DOHH2 (cell line): ENCODE measurements at regions not wholly inside any gene's neighbourhood (a gene's known extent, or its start where the extent isn't known, plus 50 kb on each side); places are given as distances from the start of the nearest gene placed in this dataset.

Experiments
- EZH2phosphoT487 ChIP-seq: fragments of 200-600 bp; sonication (generic); IDR thresholded peaks from 2 replicates; pipeline ENCODE4 v1.6.1; 2017; ENCODE audit warnings: borderline replicate concordance, mild to moderate bottlenecking, antibody characterized with exemption, low read length, moderate library complexity, mixed read lengths
- TF ChIP-seq, protein P1 (sequence below): fragments of 200-600 bp; sonication (generic); IDR thresholded peaks from one replicate; pipeline ENCODE4 v1.5.1; 2014; ENCODE audit warnings: antibody characterized with exemption, mild to moderate bottlenecking, low read depth, low read length; ENCODE audit not compliant: poor library complexity, severe bottlenecking

DNA sequence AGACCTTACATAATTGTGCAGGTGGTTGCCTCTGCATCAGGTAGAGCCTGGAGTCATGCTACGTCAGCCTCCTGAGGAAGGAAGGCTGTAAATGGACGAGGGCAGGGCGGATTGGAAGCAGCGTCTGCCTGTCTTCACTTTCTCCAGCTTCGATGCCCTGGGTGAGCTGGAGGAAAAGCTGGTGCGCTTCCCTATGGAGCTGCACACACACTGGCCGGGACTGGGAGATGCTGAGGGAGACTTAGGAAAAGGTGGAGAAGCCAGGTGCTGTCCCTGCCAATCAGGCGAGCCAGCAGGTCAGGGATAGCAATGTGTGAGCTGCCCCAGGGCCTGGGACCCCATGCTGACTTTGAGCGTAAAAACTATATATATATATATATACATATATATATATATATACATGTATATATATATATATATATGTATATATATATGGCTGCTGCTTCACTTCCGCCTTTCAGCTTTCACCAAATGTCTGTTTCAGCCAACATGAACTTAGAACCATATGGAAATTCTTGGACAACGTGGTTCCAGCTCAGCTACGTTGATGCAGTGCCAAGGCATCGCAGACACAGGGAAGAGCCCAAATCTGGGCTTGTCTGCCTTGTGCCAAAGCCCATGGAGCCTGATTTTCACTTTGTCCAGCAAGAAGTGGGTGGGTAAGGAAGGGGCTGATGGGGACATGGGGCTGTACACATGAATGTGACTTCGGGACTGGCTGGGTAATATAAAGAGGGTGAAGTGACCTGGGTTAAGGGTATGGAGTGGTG, 71.5 kb upstream of the NKD1 start:
- TF ChIP-seq, protein P1, sequence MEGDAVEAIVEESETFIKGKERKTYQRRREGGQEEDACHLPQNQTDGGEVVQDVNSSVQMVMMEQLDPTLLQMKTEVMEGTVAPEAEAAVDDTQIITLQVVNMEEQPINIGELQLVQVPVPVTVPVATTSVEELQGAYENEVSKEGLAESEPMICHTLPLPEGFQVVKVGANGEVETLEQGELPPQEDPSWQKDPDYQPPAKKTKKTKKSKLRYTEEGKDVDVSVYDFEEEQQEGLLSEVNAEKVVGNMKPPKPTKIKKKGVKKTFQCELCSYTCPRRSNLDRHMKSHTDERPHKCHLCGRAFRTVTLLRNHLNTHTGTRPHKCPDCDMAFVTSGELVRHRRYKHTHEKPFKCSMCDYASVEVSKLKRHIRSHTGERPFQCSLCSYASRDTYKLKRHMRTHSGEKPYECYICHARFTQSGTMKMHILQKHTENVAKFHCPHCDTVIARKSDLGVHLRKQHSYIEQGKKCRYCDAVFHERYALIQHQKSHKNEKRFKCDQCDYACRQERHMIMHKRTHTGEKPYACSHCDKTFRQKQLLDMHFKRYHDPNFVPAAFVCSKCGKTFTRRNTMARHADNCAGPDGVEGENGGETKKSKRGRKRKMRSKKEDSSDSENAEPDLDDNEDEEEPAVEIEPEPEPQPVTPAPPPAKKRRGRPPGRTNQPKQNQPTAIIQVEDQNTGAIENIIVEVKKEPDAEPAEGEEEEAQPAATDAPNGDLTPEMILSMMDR, result no peak
- TF ChIP-seq EZH2phosphoT487, result no peak
